Activated CD4-positive, alpha-beta T cell treated with anti-CD3 and anti-CD28 coated beads, Interleukin-2, amount 50 U/mL, for 16 hours (primary cell): ENCODE measurements at regions not wholly inside any gene's neighbourhood (a gene's known extent, or its start where the extent isn't known, plus 50 kb on each side); places are given as distances from the start of the nearest gene placed in this dataset.

Source experiments
- DNase-seq: peaks from one replicate; pipeline ENCODE4 v3.0.0-alpha.2; 2020

DNA sequence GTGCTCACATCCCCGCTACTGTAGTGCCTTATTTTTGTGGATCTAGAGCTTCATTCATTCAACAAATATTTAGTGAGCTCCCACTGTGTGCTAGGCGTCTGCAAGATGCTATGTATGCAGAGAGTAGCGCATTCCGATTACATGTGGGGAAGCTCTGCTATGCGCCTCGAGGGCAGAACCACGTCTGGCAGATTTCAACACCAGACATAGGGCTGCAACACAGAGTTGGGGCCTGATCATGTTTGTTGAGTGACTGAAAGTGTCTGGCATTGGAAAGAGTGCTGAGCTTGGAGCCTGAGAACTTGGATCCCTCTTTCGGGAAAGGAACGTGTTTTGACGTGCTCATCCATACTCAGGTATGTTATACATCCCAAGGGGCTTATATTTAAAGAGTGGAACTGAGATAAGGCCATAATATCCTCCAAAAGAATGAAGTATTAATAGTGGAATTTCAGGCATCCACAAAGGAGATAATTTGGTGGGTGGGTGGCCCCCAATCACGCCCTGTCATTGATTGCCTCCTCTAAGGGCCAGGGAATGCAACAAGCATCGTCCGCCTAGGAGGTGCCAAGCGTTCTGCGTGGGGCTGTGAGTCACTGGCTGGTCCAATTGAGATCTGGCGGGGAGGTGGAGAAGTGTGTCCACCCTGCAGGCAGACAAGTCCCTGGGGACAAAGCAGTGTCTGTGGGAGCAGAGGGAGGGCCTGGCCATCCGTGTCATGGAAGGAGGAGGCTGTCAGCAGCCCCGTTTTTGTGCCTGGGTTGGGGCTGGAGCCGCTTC is 62.8 kb upstream of the ZBTB40 start:
- no peak for DNase-seq

DNA sequence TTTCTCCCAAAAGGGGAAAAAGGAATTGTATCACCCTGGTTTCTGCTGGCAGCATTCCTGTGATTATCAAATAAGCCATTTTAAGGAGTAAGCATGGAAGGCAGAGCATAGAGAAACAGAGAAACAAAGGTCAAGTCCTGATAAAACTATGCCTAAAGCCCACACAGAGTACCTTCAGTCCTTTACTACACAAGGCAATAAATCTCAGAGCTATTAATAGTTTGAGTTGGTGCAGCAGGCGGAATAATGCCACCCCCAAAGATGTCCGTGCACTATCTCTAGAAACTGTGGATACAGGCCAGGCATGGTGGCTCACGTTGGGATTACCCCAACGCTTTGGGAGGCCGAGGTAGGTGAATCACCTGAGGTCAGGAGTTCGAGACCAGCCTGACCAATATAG is 58.1 kb upstream of the ZBTB40 start:
- no peak for DNase-seq

DNA sequence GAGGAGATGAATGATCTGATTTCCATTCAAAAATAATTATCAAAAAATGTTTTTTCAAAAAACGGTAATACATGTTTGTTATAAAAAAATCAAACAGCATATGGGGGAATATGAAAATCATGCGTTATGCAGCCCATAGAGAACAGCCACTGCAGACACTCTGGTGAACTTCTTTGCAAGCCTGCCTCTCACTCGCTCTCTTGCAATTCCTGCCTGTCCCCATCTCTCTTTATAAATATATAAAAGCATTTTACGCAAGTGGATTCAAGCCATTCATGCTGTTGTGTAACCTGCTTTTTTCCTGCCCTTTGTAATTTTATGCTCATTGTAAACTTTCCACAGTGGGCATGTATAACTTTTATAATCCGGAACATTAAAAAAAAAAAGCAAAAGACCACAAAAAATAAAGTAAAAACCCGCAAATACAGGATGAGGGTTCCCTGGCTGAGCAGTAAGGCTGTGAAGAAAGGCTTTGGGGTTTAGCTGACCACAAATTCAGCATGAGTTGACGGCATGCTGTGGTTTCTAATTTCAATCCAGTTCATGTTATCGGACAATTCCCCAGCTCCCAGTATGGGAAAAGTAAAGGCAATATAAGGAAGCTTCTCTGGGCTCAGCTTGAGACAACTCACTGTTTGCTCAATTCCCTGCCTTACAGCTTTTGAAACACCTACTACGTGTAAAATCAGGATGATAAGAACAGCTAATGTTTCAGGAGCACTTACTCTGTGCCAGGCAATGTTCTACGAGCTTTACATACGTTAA is 52.8 kb upstream of the ZBTB40 start:
- DNase-seq = no peak

DNA sequence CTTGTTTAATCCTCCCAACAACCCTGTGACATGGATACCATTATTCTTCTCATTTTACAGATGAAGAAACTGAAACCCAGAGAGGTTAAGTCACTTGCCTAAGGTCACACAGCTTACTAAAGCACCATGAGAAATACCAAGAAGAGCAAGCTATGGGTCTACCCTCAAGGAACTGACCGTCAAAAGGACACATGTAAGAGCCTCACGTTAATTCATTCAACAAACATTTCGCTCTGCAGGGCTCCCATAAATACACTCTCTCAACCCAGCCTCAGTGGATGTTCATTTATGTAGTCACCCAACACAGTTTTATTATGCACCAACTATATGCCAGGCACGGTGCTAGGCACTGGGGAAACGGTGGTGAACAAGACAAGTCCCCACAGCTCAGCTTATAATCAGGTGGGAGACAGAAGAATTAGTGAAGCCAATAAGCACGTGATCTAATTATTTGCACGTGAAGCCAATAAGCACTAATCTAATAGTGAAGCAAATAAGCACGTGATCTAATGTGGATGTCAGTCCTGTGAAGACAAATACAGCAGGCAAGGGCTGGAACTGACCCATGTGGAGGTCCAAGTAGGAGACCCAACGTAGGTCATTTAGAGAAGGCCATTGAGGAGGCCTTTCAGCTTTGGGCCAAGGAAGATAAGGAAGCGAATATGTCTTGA is 52.1 kb upstream of the ZBTB40 start:
- DNase-seq = no peak
